Activated CD8-positive, alpha-beta T cell treated with anti-CD3 and anti-CD28 coated beads for 36 hours (primary cell): ENCODE measurements at regions not wholly inside any gene's neighbourhood (a gene's known extent, or its start where the extent isn't known, plus 50 kb on each side); places are given as distances from the start of the nearest gene placed in this dataset.

Source experiments
- ATAC-seq: fragments of 200-7000 bp; cut with Tn5 transposase; one replicate; pipeline ENCODE4 v1.10.0; 2021; ENCODE audit warnings: mild to moderate bottlenecking, moderate library complexity
- CTCF ChIA-PET: fragments of 350-600 bp; sonication (Branson Sonifier 250); formaldehyde crosslinking; loops from one replicate; lab custom pipeline; 2021; ENCODE audit warnings: antibody characterized with exemption; lab: Charles Lee
- POLR2A ChIA-PET: fragments of 350-600 bp; sonication (Branson Sonifier 250); formaldehyde crosslinking; loops from one replicate; lab custom pipeline; 2021; ENCODE audit warnings: antibody characterized with exemption; lab: Charles Lee
- DNase-seq: peaks from one replicate; pipeline ENCODE4 v3.0.0-alpha.2; 2020
- H3K27ac Mint-ChIP-seq: one replicate; pipeline ENCODE4 v1.8.0; 2021; ENCODE audit warnings: mild to moderate bottlenecking, mixed read lengths
- H3K27me3 Mint-ChIP-seq: one replicate; pipeline ENCODE4 v1.8.0; 2021; ENCODE audit warnings: mixed read lengths
- H3K36me3 Mint-ChIP-seq: one replicate; pipeline ENCODE4 v1.8.0; 2021; ENCODE audit warnings: low read depth, mixed read lengths
- H3K4me1 Mint-ChIP-seq: one replicate; pipeline ENCODE4 v1.8.0; 2021; ENCODE audit warnings: low read depth, mixed read lengths
- H3K4me3 Mint-ChIP-seq: one replicate; pipeline ENCODE4 v1.8.0; 2021; ENCODE audit warnings: mild to moderate bottlenecking, moderate library complexity, mixed read lengths
- H3K9me3 Mint-ChIP-seq: one replicate; pipeline ENCODE4 v1.8.0; 2021; ENCODE audit warnings: mixed read lengths
- CTCF ChIP-seq: fragments of 200-600 bp; IDR thresholded peaks from one replicate; pipeline ENCODE4 v1.8.0; 2022; ENCODE audit warnings: antibody characterized with exemption, mild to moderate bottlenecking
- intact Hi-C: fragments of 100-400 bp; cut with micrococcal nuclease; formaldehyde crosslinking; loops from one replicate; pipeline ENCODE4 v1.10.0; 2022

- DNase-seq (no peak), ATAC-seq (no peak)
- H3K27ac Mint-ChIP-seq = no peak overlapping the region
- peaks cover 2% of the 10 kb centered on the region for H3K9me3 Mint-ChIP-seq
- intact Hi-C loops = no loop called here
- TF ChIP-seq CTCF = no peak
- CTCF ChIA-PET = no interaction called here
- H3K27me3 Mint-ChIP-seq = no peaks in the 10 kb centered on the region
- POLR2A ChIA-PET = no interaction called here
- H3K36me3 Mint-ChIP-seq = no peaks in the 10 kb centered on the region
- no peak overlapping the region for H3K4me3 Mint-ChIP-seq
- no peaks in the 10 kb centered on the region for H3K4me1 Mint-ChIP-seq
Measured at GRCh38 chr21:15283138-15283537, 218.3 kb upstream of the NRIP1 start.

DNA sequence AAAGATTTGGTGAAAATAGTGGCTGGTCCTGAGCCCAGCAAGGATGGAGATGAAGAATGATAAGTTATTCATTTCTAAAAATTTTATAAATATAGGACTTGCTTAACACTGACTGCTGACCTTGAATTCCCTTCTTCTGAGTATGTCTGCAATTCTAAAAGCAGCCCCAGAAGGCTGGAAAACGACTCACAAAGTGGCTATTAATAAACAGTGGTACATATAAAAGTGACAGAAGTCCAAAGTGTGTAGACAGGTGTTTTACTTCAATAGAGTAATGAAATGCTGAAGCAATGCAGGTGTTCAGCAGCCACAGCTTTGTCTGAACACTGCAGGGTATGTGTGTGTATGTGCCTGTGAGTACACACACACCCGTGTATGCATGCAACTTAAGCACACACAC is 219.0 kb upstream of the NRIP1 start:
- ChIA-PET POLR2A (no interaction called here), CTCF (no interaction called here)
- TF ChIP-seq CTCF = no peak
- no peak overlapping the region for H3K27ac Mint-ChIP-seq
- ATAC-seq = no peak
- H3K9me3 Mint-ChIP-seq = peaks cover 2% of the 10 kb centered on the region
- no peak overlapping the region for H3K4me3 Mint-ChIP-seq
- H3K27me3 Mint-ChIP-seq = no peaks in the 10 kb centered on the region
- no peaks in the 10 kb centered on the region for H3K4me1 Mint-ChIP-seq
- no peak for DNase-seq
- H3K36me3 Mint-ChIP-seq = no peaks in the 10 kb centered on the region
- intact Hi-C loops = no loop called here

DNA sequence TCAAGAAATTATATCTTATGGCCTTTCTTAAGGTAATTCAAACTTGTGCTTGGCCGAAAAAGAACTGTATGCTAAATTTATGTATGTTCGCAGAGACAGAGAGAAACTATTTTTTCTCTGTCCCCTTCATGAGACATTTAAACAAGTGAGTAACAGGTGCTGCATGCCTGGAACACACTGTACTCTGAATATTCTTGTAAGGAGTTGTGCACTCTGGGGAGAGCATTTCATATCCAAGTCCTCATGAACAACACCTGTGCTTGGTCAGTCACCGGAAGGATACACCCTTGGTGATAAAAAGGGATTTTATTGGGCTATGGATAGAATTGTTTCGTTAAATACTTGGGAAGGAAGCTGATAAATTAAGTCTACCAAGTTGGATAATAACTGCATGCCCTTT is 220.8 kb upstream of the NRIP1 start:
- H3K27ac Mint-ChIP-seq = no peak overlapping the region
- no peak for TF ChIP-seq CTCF
- intact Hi-C loops = no loop called here
- no peak for DNase-seq
- ChIA-PET CTCF (no interaction called here), POLR2A (no interaction called here)
- H3K9me3 Mint-ChIP-seq = peaks cover 2% of the 10 kb centered on the region
- H3K4me1 Mint-ChIP-seq = no peaks in the 10 kb centered on the region
- H3K4me3 Mint-ChIP-seq = no peak overlapping the region
- no peaks in the 10 kb centered on the region for H3K27me3 Mint-ChIP-seq
- ATAC-seq = no peak
- no peaks in the 10 kb centered on the region for H3K36me3 Mint-ChIP-seq

DNA sequence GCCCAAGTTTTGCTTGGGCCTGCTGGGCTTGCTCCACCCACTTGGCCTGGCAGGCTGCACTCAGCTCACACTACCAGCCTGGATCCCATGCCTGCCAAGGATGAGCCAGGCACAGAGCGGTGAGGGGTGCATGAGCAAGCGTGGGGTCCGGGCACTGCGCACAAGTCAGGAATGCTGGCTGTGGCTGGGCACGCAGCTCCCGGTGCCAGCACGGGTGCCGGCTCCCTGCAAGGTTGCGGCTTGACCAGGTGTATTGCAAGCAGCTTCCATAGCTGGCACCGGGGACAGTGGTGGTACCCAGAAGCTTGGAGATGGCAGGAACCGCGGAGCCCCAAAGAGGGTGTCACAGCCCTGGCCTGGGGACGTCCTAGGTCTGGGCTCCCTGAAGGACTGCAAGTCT is 224.4 kb upstream of the NRIP1 start:
- Mint-ChIP-seq H3K4me1 (no peaks in the 10 kb centered on the region), H3K27me3 (no peaks in the 10 kb centered on the region), H3K36me3 (no peaks in the 10 kb centered on the region), H3K27ac (no peak overlapping the region), H3K4me3 (no peak overlapping the region), H3K9me3 (peaks cover 2% of the 10 kb centered on the region)
- POLR2A ChIA-PET = interaction anchor here (1.0 kb wide), 1 partner anchor 24 kb away, joined by 3 read pairs; no protein-coding TSS in a partner anchor
- ATAC-seq (no peak), DNase-seq (no peak)
- TF ChIP-seq CTCF = no peak
- CTCF ChIA-PET = no interaction called here
- intact Hi-C loops = no loop called here

GRCh38 chr21:15289896-15290841 is 225.4 kb upstream of the NRIP1 start:
- no peaks in the 10 kb centered on the region for H3K36me3 Mint-ChIP-seq
- POLR2A ChIA-PET = interaction anchor here (1.0 kb wide), 1 partner anchor 25 kb away, joined by 3 read pairs; no protein-coding TSS in a partner anchor
- ATAC-seq = no peak
- no peaks in the 10 kb centered on the region for H3K27me3 Mint-ChIP-seq
- intact Hi-C loops = no loop called here
- no peak for DNase-seq
- H3K9me3 Mint-ChIP-seq = no peaks in the 10 kb centered on the region
- CTCF ChIA-PET = no interaction called here
- H3K4me3 Mint-ChIP-seq = no peak overlapping the region
- no peak overlapping the region for H3K27ac Mint-ChIP-seq
- no peak for TF ChIP-seq CTCF
- no peaks in the 10 kb centered on the region for H3K4me1 Mint-ChIP-seq
